ENCODE measurements at regions not wholly inside any gene's neighbourhood (a gene's known extent, or its start where the extent isn't known, plus 50 kb on each side); places are given as distances from the start of the nearest gene placed in this dataset.
"Not testable (repeated sequence)": the region's sequence is repeated elsewhere in the genome, so short reads cannot be mapped to it uniquely, and the experiment has no call there.

DNA sequence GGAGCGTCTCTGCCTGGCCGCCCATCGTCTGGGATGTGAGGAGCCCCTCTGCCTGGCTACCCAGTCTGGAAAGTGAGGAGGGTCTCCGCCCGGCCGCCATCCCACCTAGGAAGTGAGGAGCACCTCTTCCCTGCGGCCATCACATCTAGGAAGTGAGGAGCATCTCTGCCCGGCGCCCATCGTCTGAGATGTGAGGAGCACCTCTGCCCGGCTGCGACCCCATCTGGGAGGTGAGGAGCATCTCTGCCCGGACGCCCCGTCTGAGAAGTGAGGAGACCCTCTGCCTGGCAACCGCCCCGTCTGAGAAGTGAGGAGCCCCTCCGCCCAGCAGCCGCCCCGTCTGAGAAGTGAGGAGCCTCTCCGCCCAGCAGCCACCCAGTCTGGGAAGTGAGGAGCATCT lies 84.5 kb downstream of the IDS start:
- not testable (repeated sequence) for DNase-seq (ENCODE audit: low read depth in 1 of 2, low spot score in 1 of 2)

GRCh38 chrX:149398027-149398426 lies 107.1 kb downstream of the IDS start:
- no peak for DNase-seq (ENCODE audit: low read depth in 1 of 2, low spot score in 1 of 2)

DNA sequence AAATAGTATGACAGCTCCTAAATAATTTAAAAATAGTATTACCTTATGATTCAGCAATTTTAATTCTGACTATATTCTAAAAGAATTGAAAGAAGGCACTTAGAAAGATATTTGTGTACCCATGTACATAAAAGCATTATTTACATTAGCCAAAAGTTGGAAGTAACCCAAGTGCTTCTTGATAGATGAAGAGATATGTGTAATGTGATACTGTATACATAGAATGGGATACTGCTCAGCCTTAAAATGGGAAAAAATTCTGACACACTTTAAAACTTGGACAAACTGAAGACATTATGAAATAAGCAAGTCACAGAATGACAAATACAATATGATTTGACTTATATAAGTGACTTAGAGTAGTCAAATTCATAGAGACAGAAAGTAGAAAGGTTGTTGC lies 112.2 kb downstream of the IDS start:
- no peak for DNase-seq (ENCODE audit: low read depth in 1 of 2, low spot score in 1 of 2)

GRCh38 chrX:149383852-149384251 lies 121.3 kb downstream of the IDS start:
- no peak for DNase-seq (ENCODE audit: low read depth in 1 of 2, low spot score in 1 of 2)

DNA sequence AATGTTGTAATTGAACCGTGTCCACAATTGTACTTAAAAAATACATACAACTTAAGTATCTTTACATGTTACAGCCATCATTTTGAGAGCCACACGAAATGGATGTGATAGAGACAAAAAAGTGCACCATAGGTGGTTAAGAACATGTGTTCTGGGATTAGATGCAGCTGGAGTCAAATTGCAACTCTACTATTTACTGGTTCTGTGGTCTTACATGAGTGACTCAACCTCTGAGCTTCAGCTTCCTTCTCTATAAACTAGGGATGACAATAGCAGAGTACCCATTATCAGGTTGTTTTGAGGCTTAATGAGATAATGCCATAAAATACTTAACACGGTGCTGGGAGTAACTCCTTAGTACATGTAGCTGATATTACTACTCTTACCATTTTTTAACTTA lies 130.4 kb downstream of the IDS start:
- no peak for DNase-seq (ENCODE audit: low read depth in 1 of 2, low spot score in 1 of 2)

- no peak for DNase-seq (ENCODE audit: low read depth in 1 of 2, low spot score in 1 of 2)
These were observed 132.2 kb downstream of the IDS start for GRCh38 chrX:149372866-149373265.

- DNase-seq (ENCODE audit: low read depth in 1 of 2, low spot score in 1 of 2), result no peak
These were observed 133.1 kb downstream of the IDS start for GRCh38 chrX:149371986-149372385.

DNA sequence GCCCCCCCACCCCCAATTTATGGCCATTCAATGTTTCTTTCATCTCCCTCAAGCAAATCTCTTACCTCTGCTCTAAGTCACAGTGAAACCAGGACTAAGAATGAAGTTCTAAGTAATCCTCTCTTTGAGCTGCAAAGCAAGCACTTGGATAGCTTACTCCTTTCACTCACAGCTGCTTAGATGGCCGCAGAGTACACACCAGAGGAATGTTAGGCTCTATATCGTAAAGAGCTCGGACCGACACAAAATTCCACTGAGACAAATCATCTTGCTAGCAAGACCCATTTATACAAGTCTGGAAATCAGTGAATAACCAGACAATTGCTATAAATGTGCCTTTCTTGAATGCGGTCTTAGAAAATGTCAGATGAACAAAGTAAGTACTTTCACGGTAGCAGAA lies 135.0 kb downstream of the IDS start:
- no peak for DNase-seq (ENCODE audit: low read depth in 1 of 2, low spot score in 1 of 2)

GRCh38 chrX:149365552-149365951 lies 139.6 kb downstream of the IDS start:
- DNase-seq (ENCODE audit: low read depth in 1 of 2, low spot score in 1 of 2), result no peak

DNA sequence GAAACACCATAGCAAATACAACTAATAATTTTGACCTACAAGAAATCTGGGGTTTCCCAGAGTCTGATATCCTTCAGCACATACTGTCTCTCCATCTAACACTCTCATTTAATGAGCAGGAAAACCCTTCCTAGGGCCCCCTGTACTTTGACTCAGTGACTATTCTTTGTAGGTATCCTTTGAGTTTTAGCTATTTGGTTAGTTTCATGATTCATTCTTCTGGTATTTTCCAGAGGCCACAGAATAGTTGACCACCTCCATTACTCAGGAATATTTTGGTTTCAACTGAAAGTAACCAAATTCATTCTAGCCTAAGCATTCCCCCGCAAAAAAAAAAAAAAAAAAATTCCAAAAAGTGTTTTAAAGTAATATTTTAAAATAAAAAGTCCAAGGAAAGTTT lies 140.0 kb downstream of the IDS start:
- no peak for DNase-seq (ENCODE audit: low read depth in 1 of 2, low spot score in 1 of 2)

DNA sequence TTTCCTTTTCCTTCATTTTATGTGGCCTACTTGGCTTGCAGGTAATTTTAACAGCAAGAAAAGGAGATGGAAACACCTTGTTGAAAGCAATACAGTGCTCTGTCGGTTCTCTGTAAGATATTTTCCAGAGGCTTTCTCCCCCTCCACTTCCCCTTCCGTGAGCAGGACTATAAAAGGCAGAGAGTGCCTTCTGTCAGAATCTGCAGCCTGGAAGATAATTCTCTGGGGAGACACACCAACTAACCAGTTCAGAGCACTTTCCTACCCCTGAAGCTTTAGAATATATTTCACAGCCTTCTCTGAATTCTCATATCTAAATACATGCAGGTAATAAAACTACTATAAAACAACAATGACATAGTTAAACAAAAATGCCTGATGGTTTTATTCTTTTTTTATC lies 141.1 kb downstream of the IDS start:
- no peak for DNase-seq (ENCODE audit: low read depth in 1 of 2, low spot score in 1 of 2)

DNA sequence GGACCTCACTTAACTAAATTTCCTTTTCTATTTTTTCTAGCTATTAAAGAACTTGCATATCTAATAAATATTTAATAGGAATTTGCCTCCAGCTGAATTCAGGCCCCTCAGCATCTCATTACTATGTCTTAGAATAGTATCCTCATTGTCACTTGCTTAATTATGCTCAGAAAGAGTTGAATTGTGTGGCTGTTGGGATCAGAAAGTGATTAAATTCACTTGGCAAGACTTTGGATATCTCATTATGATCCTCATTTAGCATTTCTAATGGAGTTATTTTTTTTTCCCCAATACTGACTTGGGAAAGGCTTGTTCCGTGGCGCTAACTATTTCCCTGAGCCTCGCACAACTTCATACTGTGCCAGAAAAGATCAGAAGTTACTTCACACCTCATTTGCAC lies 158.8 kb downstream of the IDS start:
- no peak for DNase-seq (ENCODE audit: low read depth in 1 of 2, low spot score in 1 of 2)

- DNase-seq (ENCODE audit: low read depth in 1 of 2, low spot score in 1 of 2), result no peak
These were observed 182.8 kb downstream of the IDS start for GRCh38 chrX:149322316-149322715.

- DNase-seq (ENCODE audit: low read depth in 1 of 2, low spot score in 1 of 2), result no peak
These were observed 191.2 kb downstream of the IDS start for GRCh38 chrX:149313871-149314371.

- no peak for DNase-seq (ENCODE audit: low read depth in 1 of 2, low spot score in 1 of 2)
These were observed 192.1 kb downstream of the IDS start for GRCh38 chrX:149312988-149313387.

GRCh38 chrX:149312097-149312496 lies 193.0 kb downstream of the IDS start:
- DNase-seq (ENCODE audit: low read depth in 1 of 2, low spot score in 1 of 2), result no peak

- DNase-seq (ENCODE audit: low read depth in 1 of 2, low spot score in 1 of 2), result no peak
These were observed 202.4 kb downstream of the IDS start for GRCh38 chrX:149302705-149303104.

DNA sequence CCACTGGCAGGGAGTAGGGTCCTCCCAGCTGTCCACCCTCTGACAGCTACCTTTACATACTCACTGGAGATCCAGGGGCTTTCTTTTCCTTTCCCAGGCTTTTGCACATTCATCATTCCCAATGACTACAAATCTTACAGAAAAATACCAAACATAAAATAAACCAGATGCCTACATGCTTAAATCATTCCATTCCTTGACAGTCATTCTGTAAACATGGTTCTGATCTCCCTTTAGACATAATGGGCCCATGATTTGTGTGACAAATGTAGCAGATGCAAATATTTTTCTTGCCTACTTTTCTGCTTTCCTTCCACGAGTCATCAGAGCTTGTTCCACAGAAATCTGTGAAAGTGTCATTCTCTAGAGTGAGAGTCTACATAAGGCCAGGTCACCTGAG lies 207.0 kb downstream of the IDS start:
- DNase-seq (ENCODE audit: low read depth in 1 of 2, low spot score in 1 of 2), result no peak

DNA sequence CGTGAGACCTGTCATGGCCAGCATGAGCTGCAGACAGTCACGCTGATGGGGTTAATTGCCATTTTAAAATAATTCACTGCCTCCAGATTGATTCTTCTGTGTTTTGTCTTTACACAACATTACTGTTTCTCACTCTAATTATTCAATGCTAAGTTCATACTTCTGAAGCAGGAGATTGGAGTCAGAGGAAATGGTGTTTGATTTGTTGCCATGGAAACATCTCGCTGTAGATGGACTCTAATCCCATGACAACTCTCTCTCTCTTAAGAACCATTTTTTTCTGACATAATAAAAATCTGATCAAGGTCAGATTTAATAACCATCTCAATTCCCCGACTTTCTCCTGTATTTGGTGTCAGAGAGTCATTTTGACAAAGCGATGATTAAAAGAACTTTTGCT lies 209.0 kb downstream of the IDS start:
- DNase-seq (ENCODE audit: low read depth in 1 of 2, low spot score in 1 of 2), result no peak

- DNase-seq (ENCODE audit: low read depth in 1 of 2, low spot score in 1 of 2), result peak in 1 of 2 donors; percentile 25
These were observed 218.2 kb downstream of the IDS start for GRCh38 chrX:149286940-149287349.

GRCh38 chrX:149284616-149285015 lies 220.5 kb downstream of the IDS start:
- DNase-seq (ENCODE audit: low read depth in 1 of 2, low spot score in 1 of 2), result no peak

DNA sequence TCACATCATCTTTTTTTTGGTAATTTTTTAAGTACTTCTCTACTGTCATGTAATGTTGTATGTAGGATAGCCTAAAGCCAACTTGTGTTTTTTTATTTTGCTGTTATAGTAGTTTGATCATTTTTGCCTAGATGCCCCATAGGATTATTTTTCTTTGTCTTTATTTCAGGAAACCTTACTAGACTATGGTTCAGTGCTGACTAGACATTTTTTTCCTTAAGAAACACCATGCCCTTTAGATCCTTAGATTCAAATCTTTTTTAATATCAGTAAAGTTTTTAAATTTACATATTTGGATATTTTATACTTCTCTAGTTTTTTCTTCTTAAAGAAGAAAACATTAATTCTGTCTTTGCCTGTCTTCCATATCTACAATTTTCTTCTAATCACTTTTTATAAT lies 221.3 kb downstream of the IDS start:
- DNase-seq (ENCODE audit: low read depth in 1 of 2, low spot score in 1 of 2), result no peak

- no peak for DNase-seq (ENCODE audit: low read depth in 1 of 2, low spot score in 1 of 2)
These were observed 222.2 kb downstream of the IDS start for GRCh38 chrX:149282909-149283308.

DNA sequence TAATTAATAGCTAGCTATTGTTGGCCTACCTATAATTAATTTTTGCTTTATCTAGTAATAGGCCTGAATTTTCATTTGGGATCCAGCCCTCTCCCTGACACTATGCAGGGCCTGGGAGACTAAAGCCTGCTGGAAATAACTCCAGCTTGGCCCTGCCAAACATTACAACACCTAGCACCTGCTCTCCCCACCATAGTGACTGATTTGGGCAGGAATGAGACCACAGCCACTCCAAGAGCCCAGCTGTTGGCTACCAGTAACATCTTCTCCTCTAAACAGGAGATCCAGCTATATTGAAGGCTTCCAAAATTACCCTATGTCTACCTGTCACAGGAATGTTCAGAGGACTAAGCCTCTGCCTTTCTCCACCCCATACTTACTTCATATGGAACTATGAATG lies 225.1 kb downstream of the IDS start:
- DNase-seq (ENCODE audit: low read depth in 1 of 2, low spot score in 1 of 2), result no peak

Measured in activated CD4-positive, alpha-beta T cell treated with anti-CD3 and anti-CD28 coated beads, Interleukin-2, amount 50 U/mL, for 24 hours (primary cell).